Erythroblast (primary cell): ENCODE measurements at regions not wholly inside any gene's neighbourhood (a gene's known extent, or its start where the extent isn't known, plus 50 kb on each side); places are given as distances from the start of the nearest gene placed in this dataset.

Source experiments
- GATA1 ChIP-seq: IDR thresholded peaks from 2 replicates; pipeline ENCODE4 v1.6.1; 2011; ENCODE audit warnings: low read depth, mild to moderate bottlenecking, control low read depth, low read length, moderate library complexity
- POLR2A ChIP-seq: IDR thresholded peaks from 2 replicates; pipeline ENCODE4 v1.6.1; 2011; ENCODE audit warnings: mild to moderate bottlenecking, low read length

DNA sequence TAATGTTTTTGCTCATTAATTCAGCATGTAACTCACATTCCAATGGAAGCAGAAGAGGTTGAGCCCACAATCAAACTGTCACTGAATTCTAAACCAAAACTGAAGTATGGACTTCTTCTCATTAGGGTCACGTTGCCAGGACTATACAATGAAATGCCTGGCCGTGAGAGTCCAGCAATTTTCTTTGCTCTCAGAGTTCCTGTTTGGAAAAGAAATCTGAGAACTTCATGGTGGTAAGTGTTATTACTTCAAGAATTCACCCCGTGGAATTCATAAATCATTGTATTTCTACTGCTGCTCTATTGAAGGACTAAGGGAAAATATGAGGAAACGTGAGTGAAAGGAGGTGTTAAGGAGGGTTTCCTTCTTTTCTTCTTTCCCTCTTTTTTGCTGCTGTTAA lies 441.8 kb upstream of the AKR1E2 start:
- TF ChIP-seq POLR2A = no peak
- no peak for TF ChIP-seq GATA1
